HG03439 (cell line): ENCODE measurements at regions not wholly inside any gene's neighbourhood (a gene's known extent, or its start where the extent isn't known, plus 50 kb on each side); places are given as distances from the start of the nearest gene placed in this dataset.
A peak's percentile ranks its signal among the peaks of the same experiment; 100 is the strongest.
"Not testable (repeated sequence)": the region's sequence is repeated elsewhere in the genome, so short reads cannot be mapped to it uniquely, and the experiment has no call there.

Experiments
- ATAC-seq: cut with Tn5 transposase; IDR thresholded peaks from one replicate; pipeline ENCODE4 v1.9.1; 2021; ENCODE audit warnings: mild to moderate bottlenecking, moderate library complexity; ENCODE audit not compliant: unreplicated experiment

- no peak for ATAC-seq
Measured at GRCh38 chr3:109982201-109982600, 644.9 kb upstream of the DPPA4 start.

GRCh38 chr3:109984976-109985375, 647.6 kb upstream of the DPPA4 start:
- ATAC-seq = no peak

- no peak for ATAC-seq
Measured at GRCh38 chr3:109985943-109986555, 648.7 kb upstream of the DPPA4 start.

GRCh38 chr3:109994853-109995252, 657.5 kb upstream of the DPPA4 start:
- no peak for ATAC-seq

- ATAC-seq = no peak
Measured at GRCh38 chr3:109995377-109995776, 658.0 kb upstream of the DPPA4 start.

GRCh38 chr3:110001905-110002304, 664.6 kb upstream of the DPPA4 start:
- not testable (repeated sequence) for ATAC-seq

GRCh38 chr3:110006913-110007312, 669.6 kb upstream of the DPPA4 start:
- no peak for ATAC-seq

GRCh38 chr3:110015231-110015963, 678.1 kb upstream of the DPPA4 start:
- peak; percentile 81 for ATAC-seq

- peak; percentile 39 for ATAC-seq
Measured at GRCh38 chr3:110016235-110016815, 679.0 kb upstream of the DPPA4 start.

GRCh38 chr3:110017304-110017703, 680.0 kb upstream of the DPPA4 start:
- no peak for ATAC-seq

- ATAC-seq = no peak
Measured at GRCh38 chr3:110021659-110022058, 684.3 kb upstream of the DPPA4 start.

- ATAC-seq = not testable (repeated sequence)
Measured at GRCh38 chr3:110023022-110023421, 685.7 kb upstream of the DPPA4 start.

GRCh38 chr3:110026421-110026820, 689.1 kb upstream of the DPPA4 start:
- no peak for ATAC-seq

- ATAC-seq = no peak
Measured at GRCh38 chr3:110027446-110028080, 690.2 kb upstream of the DPPA4 start.

- ATAC-seq = no peak
Measured at GRCh38 chr3:110031975-110032374, 694.6 kb upstream of the DPPA4 start.

- no peak for ATAC-seq
Measured at GRCh38 chr3:110059431-110059830, 722.1 kb upstream of the DPPA4 start.

- no peak for ATAC-seq
Measured at GRCh38 chr3:110062716-110063115, 725.4 kb upstream of the DPPA4 start.

- no peak for ATAC-seq
Measured at GRCh38 chr3:110063178-110063577, 725.8 kb upstream of the DPPA4 start.

- ATAC-seq = no peak
Measured at GRCh38 chr3:110066206-110066605, 728.9 kb upstream of the DPPA4 start.

- ATAC-seq = no peak
Measured at GRCh38 chr3:110067527-110067926, 730.2 kb upstream of the DPPA4 start.

- ATAC-seq = no peak
Measured at GRCh38 chr3:110069761-110070160, 732.4 kb upstream of the DPPA4 start.
